HEK293 (cell line): ENCODE measurements at regions not wholly inside any gene's neighbourhood (a gene's known extent, or its start where the extent isn't known, plus 50 kb on each side); places are given as distances from the start of the nearest gene placed in this dataset.

Source experiments
- CTCF ChIA-PET: fragments of 350-600 bp; formaldehyde crosslinking; extraction: SDS; loops from one replicate; lab custom pipeline; 2021; ENCODE audit warnings: antibody characterized with exemption; lab: Yijun Ruan, JAX
- POLR2A ChIA-PET: fragments of 300-600 bp; formaldehyde crosslinking; extraction: SDS; loops from one replicate; lab custom pipeline; 2020; ENCODE audit warnings: antibody characterized with exemption, inconsistent platforms; lab: Yijun Ruan, JAX
- H3K27ac ChIP-seq: fragments of 200-500 bp; sonication (Bioruptor generic); 2 replicates; pipeline ENCODE4 v1.5.1; 2014; ENCODE audit warnings: low read depth, low read length, control low read depth, inconsistent platforms; ENCODE audit errors: extremely low read depth
- H3K36me3 ChIP-seq, 2 experiments: fragments of 200-500 bp in 1 of 2; sonication (Bioruptor generic) in 1 of 2; 1 replicate in 1 of 2; 2 replicates in 1 of 2; pipeline ENCODE4 v1.5.1; 2014 to 2017; ENCODE audit warnings: inconsistent platforms in 2 of 2, low read length in 2 of 2; ENCODE audit not compliant: control insufficient read depth in 2 of 2, insufficient read depth in 1 of 2
- H3K4me1 ChIP-seq: fragments of 200-500 bp; sonication (Bioruptor generic); 2 replicates; pipeline ENCODE4 v1.5.1; 2014; ENCODE audit warnings: mild to moderate bottlenecking, low read length, inconsistent platforms; ENCODE audit not compliant: control insufficient read depth, insufficient read depth
- H3K4me3 ChIP-seq: 2 replicates; pipeline ENCODE4 v1.5.1; 2011; ENCODE audit warnings: low read depth, mild to moderate bottlenecking, control low read depth, low read length, moderate library complexity
- H3K9me3 ChIP-seq: fragments of 200-500 bp; sonication (Bioruptor generic); 2 replicates; pipeline ENCODE4 v1.5.1; 2014; ENCODE audit warnings: low read depth, low read length, inconsistent platforms; ENCODE audit not compliant: control insufficient read depth, insufficient read depth
- ELK4 ChIP-seq: IDR thresholded peaks from 2 replicates; pipeline ENCODE4 v1.6.1; 2011; ENCODE audit warnings: mild to moderate bottlenecking, low read depth, low read length, borderline replicate concordance
- MZF1 ChIP-seq: fragments of 450-650 bp; formaldehyde crosslinking; IDR thresholded peaks from 2 replicates; pipeline ENCODE4 v1.5.1; 2017; ENCODE audit warnings: missing biosample characterization, missing genetic modification characterization, borderline replicate concordance
- WT1 ChIP-seq: fragments of 450-650 bp; formaldehyde crosslinking; IDR thresholded peaks from 2 replicates; pipeline ENCODE4 v1.5.1; 2016; ENCODE audit warnings: missing biosample characterization, missing genetic modification characterization
- ZBTB1 ChIP-seq: fragments of 450-650 bp; formaldehyde crosslinking; IDR thresholded peaks from 2 replicates; pipeline ENCODE4 v1.5.1; 2016; ENCODE audit warnings: missing biosample characterization, missing genetic modification characterization
- ZIC2 ChIP-seq: fragments of 450-650 bp; formaldehyde crosslinking; IDR thresholded peaks from 2 replicates; pipeline ENCODE4 v1.5.1; 2016; ENCODE audit warnings: missing biosample characterization, missing genetic modification characterization
- ZNF157 ChIP-seq: fragments of 450-650 bp; formaldehyde crosslinking; IDR thresholded peaks from 2 replicates; pipeline ENCODE4 v1.5.1; 2016; ENCODE audit warnings: missing biosample characterization, missing genetic modification characterization
- ZNF223 ChIP-seq: fragments of 450-650 bp; formaldehyde crosslinking; IDR thresholded peaks from 2 replicates; pipeline ENCODE4 v1.5.1; 2016; ENCODE audit warnings: missing biosample characterization, missing genetic modification characterization
- ZNF26 ChIP-seq: fragments of 450-650 bp; formaldehyde crosslinking; IDR thresholded peaks from 2 replicates; pipeline ENCODE4 v1.5.1; 2016; ENCODE audit warnings: missing biosample characterization, missing genetic modification characterization
- ZNF280C ChIP-seq: fragments of 450-650 bp; formaldehyde crosslinking; IDR thresholded peaks from 2 replicates; pipeline ENCODE4 v1.5.1; 2016; ENCODE audit warnings: missing biosample characterization, missing genetic modification characterization
- ZNF571 ChIP-seq: fragments of 450-650 bp; formaldehyde crosslinking; IDR thresholded peaks from 2 replicates; pipeline ENCODE4 v1.5.0; 2017; ENCODE audit warnings: missing biosample characterization, missing genetic modification characterization
- ZNF585B ChIP-seq: fragments of 450-650 bp; formaldehyde crosslinking; IDR thresholded peaks from 2 replicates; pipeline ENCODE4 v1.5.1; 2016; ENCODE audit warnings: missing biosample characterization, missing genetic modification characterization
- ZNF629 ChIP-seq: fragments of 450-650 bp; formaldehyde crosslinking; IDR thresholded peaks from 2 replicates; pipeline ENCODE4 v1.5.1; 2017; ENCODE audit warnings: missing biosample characterization, missing genetic modification characterization
- ZNF677 ChIP-seq: fragments of 450-650 bp; IDR thresholded peaks from 2 replicates; pipeline ENCODE4 v1.5.0; 2018; ENCODE audit warnings: missing biosample characterization, mild to moderate bottlenecking, missing genetic modification characterization, moderate library complexity
- ZNF830 ChIP-seq: fragments of 450-650 bp; IDR thresholded peaks from 2 replicates; pipeline ENCODE4 v1.5.0; 2018; ENCODE audit warnings: missing biosample characterization, missing genetic modification characterization, low read depth, mild to moderate bottlenecking, moderate library complexity
- TF ChIP-seq, protein P1 (sequence below): fragments of 450-650 bp; formaldehyde crosslinking; IDR thresholded peaks from 2 replicates; pipeline ENCODE4 v1.5.1; 2017; ENCODE audit warnings: missing biosample characterization, missing genetic modification characterization
- TF ChIP-seq, protein P2 (sequence below): fragments of 450-650 bp; formaldehyde crosslinking; conservative IDR thresholded peaks from 2 replicates; pipeline ENCODE4 v1.5.1; 2016; ENCODE audit warnings: low read depth, missing biosample characterization, missing genetic modification characterization

- TF ChIP-seq ZNF677 (tag by site-specific recombination) (no peak), ZBTB1 (tag by site-specific recombination) (no peak), ZNF571 (no peak), ZIC2 (no peak), MZF1 (no peak)
- TF ChIP-seq, protein P1, sequence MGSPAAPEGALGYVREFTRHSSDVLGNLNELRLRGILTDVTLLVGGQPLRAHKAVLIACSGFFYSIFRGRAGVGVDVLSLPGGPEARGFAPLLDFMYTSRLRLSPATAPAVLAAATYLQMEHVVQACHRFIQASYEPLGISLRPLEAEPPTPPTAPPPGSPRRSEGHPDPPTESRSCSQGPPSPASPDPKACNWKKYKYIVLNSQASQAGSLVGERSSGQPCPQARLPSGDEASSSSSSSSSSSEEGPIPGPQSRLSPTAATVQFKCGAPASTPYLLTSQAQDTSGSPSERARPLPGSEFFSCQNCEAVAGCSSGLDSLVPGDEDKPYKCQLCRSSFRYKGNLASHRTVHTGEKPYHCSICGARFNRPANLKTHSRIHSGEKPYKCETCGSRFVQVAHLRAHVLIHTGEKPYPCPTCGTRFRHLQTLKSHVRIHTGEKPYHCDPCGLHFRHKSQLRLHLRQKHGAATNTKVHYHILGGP (tag by site-specific recombination): no peak
Measured at GRCh38 chr1:47578721-47579419, 141.0 kb downstream of the FOXD2 start (continued).

DNA sequence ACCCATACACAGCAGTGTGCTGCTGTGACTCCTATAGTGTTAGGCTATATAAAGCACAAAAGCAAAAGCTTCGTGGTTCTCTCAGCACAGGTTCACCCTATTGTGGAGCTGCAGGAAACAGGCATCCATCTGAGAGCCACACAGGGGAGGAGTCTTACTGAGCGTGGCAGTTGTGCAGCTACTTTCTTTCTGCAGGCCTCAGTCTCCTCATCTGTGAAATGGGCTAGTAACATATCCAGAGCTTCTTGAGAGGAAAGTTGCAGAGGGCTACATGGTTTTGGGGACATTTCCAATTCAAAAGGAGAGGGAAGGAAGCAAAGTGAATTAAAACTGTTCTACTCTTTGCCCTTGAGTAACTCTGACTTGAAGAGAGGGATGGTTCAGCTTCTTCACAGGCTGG lies 142.0 kb downstream of the FOXD2 start:
- POLR2A ChIA-PET: no interaction called here
- peaks cover 8% of the 10 kb centered on the region for H3K4me1 ChIP-seq
- H3K36me3 ChIP-seq: no peaks in the 10 kb centered on the region
- no peaks in the 10 kb centered on the region for H3K9me3 ChIP-seq
- H3K4me3 ChIP-seq: no peak overlapping the region
- CTCF ChIA-PET: interaction anchor here (0.6 to 2.0 kb wide), 5 partner anchors 10 to 142 kb away, joined by 3 to 6 read pairs (median 6); partner anchors contain the start of gene FOXD2
- H3K27ac ChIP-seq: no peak overlapping the region
- TF ChIP-seq ZNF571 (no peak), ZNF830 (tag by site-specific recombination) (no peak), ELK4 (no peak), ZNF26 (tag by site-specific recombination) (no peak), ZNF585B (tag by site-specific recombination) (no peak), ZNF629 (no peak), ZNF223 (tag by site-specific recombination) (no peak), ZIC2 (no peak), WT1 (tag by site-specific recombination) (no peak), ZNF280C (tag by site-specific recombination) (no peak), ZNF157 (tag by site-specific recombination) (no peak)
- TF ChIP-seq, protein P2, sequence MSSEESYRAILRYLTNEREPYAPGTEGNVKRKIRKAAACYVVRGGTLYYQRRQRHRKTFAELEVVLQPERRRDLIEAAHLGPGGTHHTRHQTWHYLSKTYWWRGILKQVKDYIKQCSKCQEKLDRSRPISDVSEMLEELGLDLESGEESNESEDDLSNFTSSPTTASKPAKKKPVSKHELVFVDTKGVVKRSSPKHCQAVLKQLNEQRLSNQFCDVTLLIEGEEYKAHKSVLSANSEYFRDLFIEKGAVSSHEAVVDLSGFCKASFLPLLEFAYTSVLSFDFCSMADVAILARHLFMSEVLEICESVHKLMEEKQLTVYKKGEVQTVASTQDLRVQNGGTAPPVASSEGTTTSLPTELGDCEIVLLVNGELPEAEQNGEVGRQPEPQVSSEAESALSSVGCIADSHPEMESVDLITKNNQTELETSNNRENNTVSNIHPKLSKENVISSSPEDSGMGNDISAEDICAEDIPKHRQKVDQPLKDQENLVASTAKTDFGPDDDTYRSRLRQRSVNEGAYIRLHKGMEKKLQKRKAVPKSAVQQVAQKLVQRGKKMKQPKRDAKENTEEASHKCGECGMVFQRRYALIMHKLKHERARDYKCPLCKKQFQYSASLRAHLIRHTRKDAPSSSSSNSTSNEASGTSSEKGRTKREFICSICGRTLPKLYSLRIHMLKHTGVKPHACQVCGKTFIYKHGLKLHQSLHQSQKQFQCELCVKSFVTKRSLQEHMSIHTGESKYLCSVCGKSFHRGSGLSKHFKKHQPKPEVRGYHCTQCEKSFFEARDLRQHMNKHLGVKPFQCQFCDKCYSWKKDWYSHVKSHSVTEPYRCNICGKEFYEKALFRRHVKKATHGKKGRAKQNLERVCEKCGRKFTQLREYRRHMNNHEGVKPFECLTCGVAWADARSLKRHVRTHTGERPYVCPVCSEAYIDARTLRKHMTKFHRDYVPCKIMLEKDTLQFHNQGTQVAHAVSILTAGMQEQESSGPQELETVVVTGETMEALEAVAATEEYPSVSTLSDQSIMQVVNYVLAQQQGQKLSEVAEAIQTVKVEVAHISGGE (tag by site-specific recombination): no peak
